ENCODE measurements at regions not wholly inside any gene's neighbourhood (a gene's known extent, or its start where the extent isn't known, plus 50 kb on each side); places are given as distances from the start of the nearest gene placed in this dataset.

DNA sequence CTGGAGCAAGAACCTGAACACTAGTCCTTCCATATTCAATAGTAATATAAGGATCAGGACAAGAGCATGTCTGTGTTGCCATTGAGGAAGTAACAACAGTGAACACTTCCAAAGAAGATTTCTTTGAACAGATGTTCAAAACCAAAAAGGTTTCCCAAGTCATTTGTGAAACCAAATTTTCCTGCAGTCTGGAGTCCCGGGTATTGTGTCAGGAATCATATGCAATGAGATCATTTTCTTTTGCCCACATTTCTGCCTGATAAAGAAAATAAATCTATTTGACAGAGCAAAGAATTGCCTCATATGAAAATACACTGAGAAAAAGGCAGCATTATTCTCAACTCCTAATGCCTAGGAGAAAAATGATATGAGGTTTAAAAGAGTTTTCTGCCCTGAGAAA is 151.7 kb downstream of the SNX18 start:
- no peak for TF ChIP-seq EZH2phosphoT487 (IDR thresholded peaks at IDR 0.05; ENCODE audit: borderline replicate concordance, low read depth, low read length)
- TF ChIP-seq, protein P1, sequence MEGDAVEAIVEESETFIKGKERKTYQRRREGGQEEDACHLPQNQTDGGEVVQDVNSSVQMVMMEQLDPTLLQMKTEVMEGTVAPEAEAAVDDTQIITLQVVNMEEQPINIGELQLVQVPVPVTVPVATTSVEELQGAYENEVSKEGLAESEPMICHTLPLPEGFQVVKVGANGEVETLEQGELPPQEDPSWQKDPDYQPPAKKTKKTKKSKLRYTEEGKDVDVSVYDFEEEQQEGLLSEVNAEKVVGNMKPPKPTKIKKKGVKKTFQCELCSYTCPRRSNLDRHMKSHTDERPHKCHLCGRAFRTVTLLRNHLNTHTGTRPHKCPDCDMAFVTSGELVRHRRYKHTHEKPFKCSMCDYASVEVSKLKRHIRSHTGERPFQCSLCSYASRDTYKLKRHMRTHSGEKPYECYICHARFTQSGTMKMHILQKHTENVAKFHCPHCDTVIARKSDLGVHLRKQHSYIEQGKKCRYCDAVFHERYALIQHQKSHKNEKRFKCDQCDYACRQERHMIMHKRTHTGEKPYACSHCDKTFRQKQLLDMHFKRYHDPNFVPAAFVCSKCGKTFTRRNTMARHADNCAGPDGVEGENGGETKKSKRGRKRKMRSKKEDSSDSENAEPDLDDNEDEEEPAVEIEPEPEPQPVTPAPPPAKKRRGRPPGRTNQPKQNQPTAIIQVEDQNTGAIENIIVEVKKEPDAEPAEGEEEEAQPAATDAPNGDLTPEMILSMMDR (conservative IDR thresholded peaks at IDR 0.05; ENCODE audit: low read length) = no peak
- CTCF ChIA-PET (ENCODE audit: unreplicated experiment) = interaction anchor here (0.6 kb wide), 1 partner anchor 190 kb away, joined by 3 read pairs; no protein-coding TSS in a partner anchor

GRCh38 chr5:54668096-54668495 is 150.5 kb downstream of the SNX18 start:
- CTCF ChIA-PET (ENCODE audit: unreplicated experiment) = no interaction called here
- POLR2A ChIA-PET = interaction anchor here (0.5 to 0.6 kb wide), 3 partner anchors 63 to 901 kb away, joined by 3 to 4 read pairs (median 3); no protein-coding TSS in a partner anchor

More for the DNA sequence above, 151.7 kb downstream of the SNX18 start:
- H3K9me2 ChIP-seq (ENCODE audit: insufficient read depth, low read length) = no peaks in the 10 kb centered on the region
- no peak for DNase-seq (ENCODE audit: low spot score)
- H3K4me3 ChIP-seq (ENCODE audit: low read depth, low read length, poor library complexity, severe bottlenecking) = no peak overlapping the region
- H2AFZ ChIP-seq (ENCODE audit: low read length) = no peak overlapping the region
- POLR2A ChIA-PET = interaction anchor here (0.6 to 0.9 kb wide), 5 partner anchors 10 to 634 kb away, joined by 3 to 5 read pairs (median 3); no protein-coding TSS in a partner anchor
- no TSS peak for BruUV-seq (replicated peaks)
- no peaks in the 10 kb centered on the region for H4K20me1 ChIP-seq (ENCODE audit: insufficient read depth, low read length)
- no peak overlapping the region for H3K27ac ChIP-seq (ENCODE audit: low read depth, low read length, poor library complexity, severe bottlenecking)
- H3K79me2 ChIP-seq (ENCODE audit: insufficient read depth, low read depth, low read length) = no peaks in the 10 kb centered on the region
- H3K4me1 ChIP-seq (ENCODE audit: insufficient read depth, low read length, poor library complexity, severe bottlenecking) = no peaks in the 10 kb centered on the region
- H3K36me3 ChIP-seq (ENCODE audit: insufficient read depth, low read length) = no peaks in the 10 kb centered on the region
- intact Hi-C loops (cut with micrococcal nuclease; ENCODE audit: unreplicated experiment) = no loop called here
- H3K4me2 ChIP-seq (ENCODE audit: low read length) = no peak overlapping the region
- H3K9me3 ChIP-seq (ENCODE audit: low read length) = peaks cover 20% of the 10 kb centered on the region

GRCh38 chr5:54667136-54667535 is 149.6 kb downstream of the SNX18 start:
- no peak overlapping the region for H3K4me2 ChIP-seq (ENCODE audit: low read length)
- CTCF ChIA-PET (ENCODE audit: unreplicated experiment) = no interaction called here
- no peaks in the 10 kb centered on the region for H3K36me3 ChIP-seq (ENCODE audit: insufficient read depth, low read length)
- intact Hi-C loops (cut with micrococcal nuclease; ENCODE audit: unreplicated experiment) = no loop called here
- no peaks in the 10 kb centered on the region for H3K9me2 ChIP-seq (ENCODE audit: insufficient read depth, low read length)
- no peaks in the 10 kb centered on the region for H3K4me1 ChIP-seq (ENCODE audit: insufficient read depth, low read length, poor library complexity, severe bottlenecking)
- H4K20me1 ChIP-seq (ENCODE audit: insufficient read depth, low read length) = no peaks in the 10 kb centered on the region
- no peaks in the 10 kb centered on the region for H3K79me2 ChIP-seq (ENCODE audit: insufficient read depth, low read depth, low read length)
- H3K4me3 ChIP-seq (ENCODE audit: low read depth, low read length, poor library complexity, severe bottlenecking) = no peak overlapping the region
- 0 out of 2 replicates have a peak, but pooled peaks cover 12% of the 10 kb centered on the region for H3K9me3 ChIP-seq (ENCODE audit: low read length)
- no TSS peak for BruUV-seq (replicated peaks)
- no peak overlapping the region for H2AFZ ChIP-seq (ENCODE audit: low read length)
- TF ChIP-seq, protein P1 (conservative IDR thresholded peaks at IDR 0.05; ENCODE audit: low read length) = no peak
- no peak for TF ChIP-seq EZH2phosphoT487 (IDR thresholded peaks at IDR 0.05; ENCODE audit: borderline replicate concordance, low read depth, low read length)
- POLR2A ChIA-PET = no interaction called here
- no peak for DNase-seq (ENCODE audit: low spot score)
- H3K27ac ChIP-seq (ENCODE audit: low read depth, low read length, poor library complexity, severe bottlenecking) = no peak overlapping the region

More at GRCh38 chr5:54668096-54668495, 150.5 kb downstream of the SNX18 start:
- Histone ChIP-seq H3K4me1 (ENCODE audit: insufficient read depth, low read length, poor library complexity, severe bottlenecking) (no peaks in the 10 kb centered on the region), H3K27ac (ENCODE audit: low read depth, low read length, poor library complexity, severe bottlenecking) (no peak overlapping the region), H3K4me2 (ENCODE audit: low read length) (no peak overlapping the region), H3K9me2 (ENCODE audit: insufficient read depth, low read length) (no peaks in the 10 kb centered on the region), H3K79me2 (ENCODE audit: insufficient read depth, low read depth, low read length) (no peaks in the 10 kb centered on the region), H3K4me3 (ENCODE audit: low read depth, low read length, poor library complexity, severe bottlenecking) (no peak overlapping the region), H4K20me1 (ENCODE audit: insufficient read depth, low read length) (no peaks in the 10 kb centered on the region), H3K9me3 (ENCODE audit: low read length) (peaks cover 20% of the 10 kb centered on the region), H3K36me3 (ENCODE audit: insufficient read depth, low read length) (no peaks in the 10 kb centered on the region), H2AFZ (ENCODE audit: low read length) (no peak overlapping the region)
- no TSS peak for BruUV-seq (replicated peaks)
- intact Hi-C loops (cut with micrococcal nuclease; ENCODE audit: unreplicated experiment) = no loop called here
- DNase-seq (ENCODE audit: low spot score) = no peak
- TF ChIP-seq, protein P1 (conservative IDR thresholded peaks at IDR 0.05; ENCODE audit: low read length) = no peak
- no peak for TF ChIP-seq EZH2phosphoT487 (IDR thresholded peaks at IDR 0.05; ENCODE audit: borderline replicate concordance, low read depth, low read length)
